ENCODE measurements at regions not wholly inside any gene's neighbourhood (a gene's known extent, or its start where the extent isn't known, plus 50 kb on each side); places are given as distances from the start of the nearest gene placed in this dataset.

GRCh38 chr7:12091231-12091630 is 119.9 kb upstream of the TMEM106B start:
- intact Hi-C loops (cut with DNase I), result no loop called here
- Histone ChIP-seq H3K27me3 (no peaks in the 10 kb centered on the region), H3K4me3 (no peak overlapping the region), H3K9me3 (no peaks in the 10 kb centered on the region), H3K36me3 (no peaks in the 10 kb centered on the region), H3K4me1 (no peaks in the 10 kb centered on the region), H3K27ac (no peak overlapping the region)
- ATAC-seq (no peak), DNase-seq (no peak)
- 66% methylated on average over 2 of the region's 4 CpGs for WGBS (ENCODE audit: insufficient coverage, low coverage, low lambda C conversion rate, missing lambda C conversion rate)
- TF ChIP-seq POLR2A (IDR thresholded peaks at IDR 0.05) (no peak), CTCF (IDR thresholded peaks at IDR 0.05) (no peak)

DNA sequence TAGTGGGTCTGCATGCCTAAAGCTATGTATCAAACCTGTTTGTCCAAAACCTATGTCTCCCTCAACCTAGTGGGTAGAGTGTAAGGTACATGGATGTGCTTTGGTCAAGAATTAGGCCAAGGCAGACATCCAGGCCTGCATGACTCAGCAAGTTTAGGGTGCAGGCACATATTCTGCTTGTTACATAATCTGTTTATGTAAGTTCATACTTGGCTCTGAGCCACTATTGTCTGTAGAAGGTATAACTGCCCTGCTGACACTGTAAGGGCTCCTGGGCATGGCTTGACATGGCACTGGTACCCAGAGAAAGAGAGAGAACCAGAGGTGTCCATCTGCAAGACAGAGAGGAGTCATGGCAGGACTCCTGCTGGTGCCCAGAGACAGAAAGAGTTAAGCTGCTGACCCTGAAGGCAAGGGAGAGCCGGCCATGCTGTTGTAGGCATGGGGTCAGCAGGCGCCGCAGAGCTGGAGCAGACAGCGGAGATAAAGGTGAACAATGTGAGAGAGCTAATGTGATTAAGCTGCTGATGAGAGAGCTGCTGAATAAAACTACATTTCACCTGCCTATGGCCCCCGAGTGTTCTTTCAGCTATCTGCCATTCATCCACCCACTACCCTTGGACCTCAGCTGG is 118.5 kb upstream of the TMEM106B start:
- Histone ChIP-seq H3K27ac (no peak overlapping the region), H3K36me3 (no peaks in the 10 kb centered on the region), H3K27me3 (no peaks in the 10 kb centered on the region), H3K4me3 (no peak overlapping the region), H3K4me1 (no peaks in the 10 kb centered on the region), H3K9me3 (no peaks in the 10 kb centered on the region)
- TF ChIP-seq CTCF (IDR thresholded peaks at IDR 0.05) (no peak), POLR2A (IDR thresholded peaks at IDR 0.05) (no peak)
- DNase-seq (no peak), ATAC-seq (no peak)
- WGBS (ENCODE audit: insufficient coverage, low coverage, low lambda C conversion rate, missing lambda C conversion rate), result 64% methylated on average over 1 of the region's 5 CpGs
- intact Hi-C loops (cut with DNase I), result no loop called here

DNA sequence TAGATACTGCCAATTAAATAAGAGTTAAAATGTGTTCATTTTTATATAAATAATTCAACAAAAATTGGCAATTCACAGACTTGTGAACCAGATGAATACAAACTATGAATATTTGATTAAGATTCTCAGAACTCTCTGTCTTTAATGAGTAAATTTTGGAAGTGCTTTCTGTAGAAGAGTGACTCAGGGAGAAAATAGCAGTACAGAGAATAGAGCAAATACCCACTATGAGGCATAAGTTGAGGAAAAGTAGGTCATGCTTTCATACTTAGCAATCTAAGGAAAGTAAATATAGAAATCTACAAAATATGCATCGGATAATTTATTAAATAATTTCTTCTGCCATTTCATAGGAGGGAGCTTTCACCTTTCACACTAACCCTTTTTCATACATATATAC is 117.7 kb upstream of the TMEM106B start:
- WGBS (ENCODE audit: insufficient coverage, low coverage, low lambda C conversion rate, missing lambda C conversion rate), result 75% methylated on average over 1 of the region's 1 CpG
- H3K27me3 ChIP-seq, result no peaks in the 10 kb centered on the region
- ATAC-seq (no peak), DNase-seq (no peak)
- intact Hi-C loops (cut with DNase I), result no loop called here
- H3K36me3 ChIP-seq, result no peaks in the 10 kb centered on the region
- H3K9me3 ChIP-seq, result no peaks in the 10 kb centered on the region
- no peak overlapping the region for H3K4me3 ChIP-seq
- TF ChIP-seq CTCF (IDR thresholded peaks at IDR 0.05) (no peak), POLR2A (IDR thresholded peaks at IDR 0.05) (no peak)
- no peak overlapping the region for H3K27ac ChIP-seq
- no peaks in the 10 kb centered on the region for H3K4me1 ChIP-seq

GRCh38 chr7:12094365-12094921 is 116.7 kb upstream of the TMEM106B start:
- H3K4me1 ChIP-seq, result no peaks in the 10 kb centered on the region
- 52% methylated on average over 4 of the region's 4 CpGs for WGBS (ENCODE audit: insufficient coverage, low coverage, low lambda C conversion rate, missing lambda C conversion rate)
- ATAC-seq, result no peak
- TF ChIP-seq CTCF (IDR thresholded peaks at IDR 0.05) (no peak), POLR2A (IDR thresholded peaks at IDR 0.05) (no peak)
- no peak for DNase-seq
- no peak overlapping the region for H3K27ac ChIP-seq
- H3K36me3 ChIP-seq, result no peaks in the 10 kb centered on the region
- no peaks in the 10 kb centered on the region for H3K9me3 ChIP-seq
- H3K4me3 ChIP-seq, result no peak overlapping the region
- H3K27me3 ChIP-seq, result no peaks in the 10 kb centered on the region
- intact Hi-C loops (cut with DNase I), result no loop called here

Measured in right lobe of liver (tissue), 6 donors.